Tibial artery (tissue), 4 donors: ENCODE measurements at regions not wholly inside any gene's neighbourhood (a gene's known extent, or its start where the extent isn't known, plus 50 kb on each side); places are given as distances from the start of the nearest gene placed in this dataset.
A peak's percentile ranks its signal among the peaks of the same experiment; 100 is the strongest.
"Not testable (repeated sequence)": the region's sequence is repeated elsewhere in the genome, so short reads cannot be mapped to it uniquely, and the experiment has no call there.

ENCODE experiments used
- DNase-seq, 2 donors: peaks; one replicate each; pipeline ENCODE4 v3.0.0-alpha.2; 2019
- H3K27ac ChIP-seq, 2 donors: fragments of 200-600 bp; sonication (generic) in 1 of 2; 1 replicate in 1 of 2; 2 replicates in 1 of 2; pipeline ENCODE4 v1.5.1; 2018 to 2019; ENCODE audit warnings: mild to moderate bottlenecking in 1 of 2
- H3K27me3 ChIP-seq, 2 donors: fragments of 200-600 bp; sonication (generic) in 1 of 2; one replicate each; pipeline versions ENCODE4 v1.5.1 to v1.6.0; 2016 to 2019
- H3K36me3 ChIP-seq, 3 donors: fragments of 200-600 bp; sonication (generic) in 2 of 3; one replicate each; pipeline ENCODE4 v1.5.1; 2016 to 2019; ENCODE audit warnings: mild to moderate bottlenecking in 2 of 3
- H3K4me1 ChIP-seq, 4 donors: fragments of 200-600 bp; sonication (generic) in 2 of 4; 1 replicate in 3 of 4; 2 replicates in 1 of 4; pipeline ENCODE4 v1.5.1; 2016 to 2019
- H3K4me3 ChIP-seq, 2 donors: fragments of 200-600 bp; sonication (generic) in 1 of 2; 1 replicate in 1 of 2; 2 replicates in 1 of 2; pipeline ENCODE4 v1.5.1; 2018 to 2019; ENCODE audit warnings: mild to moderate bottlenecking in 2 of 2
- H3K9me3 ChIP-seq, 3 donors: fragments of 200-600 bp; sonication (generic) in 1 of 3; one replicate each; pipeline ENCODE4 v1.5.1; 2016 to 2019
- intact Hi-C: fragments of 100-400 bp; cut with DNase I; formaldehyde crosslinking; loops from one replicate; pipeline ENCODE4 v1.15.0; 2023; ENCODE audit warnings: low total_unique reads
- TF ChIP-seq, protein P1 (sequence below), 2 experiments: fragments of 200-600 bp in 1 of 2; fragments of 450-650 bp in 1 of 2; IDR thresholded peaks; one replicate each; pipeline ENCODE4 v1.5.1; 2017 to 2019; ENCODE audit warnings: antibody characterized with exemption in 2 of 2, mild to moderate bottlenecking in 1 of 2, moderate library complexity in 1 of 2

DNA sequence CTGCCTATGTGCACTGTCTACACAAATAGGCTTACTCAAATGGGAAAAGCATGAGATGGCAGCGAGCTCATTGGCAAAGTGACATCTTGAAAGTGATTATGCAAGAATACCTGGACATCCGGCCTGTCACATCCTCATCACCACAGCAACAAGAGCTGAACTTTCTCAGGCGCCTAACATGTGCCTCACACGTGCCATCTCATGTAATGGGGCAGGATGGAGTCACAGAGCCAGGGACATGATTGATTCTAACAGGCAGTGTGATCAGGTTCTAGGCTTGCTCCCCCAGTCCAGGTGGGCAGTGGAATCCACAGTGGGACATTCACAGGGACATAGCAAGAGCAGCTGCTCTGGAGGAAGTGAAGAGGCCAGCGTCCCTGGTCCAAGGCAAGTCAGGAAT, 192.3 kb upstream of the SSTR4 start:
- Histone ChIP-seq H3K27ac (no peak overlapping the region), H3K4me3 (no peak overlapping the region), H3K9me3 (no peaks in the 10 kb centered on the region), H3K27me3 (no peaks in the 10 kb centered on the region), H3K36me3 (no peaks in the 10 kb centered on the region), H3K4me1 (no peaks in the 10 kb centered on the region)
- no peak for DNase-seq
- intact Hi-C loops: no loop called here
- TF ChIP-seq, protein P1, sequence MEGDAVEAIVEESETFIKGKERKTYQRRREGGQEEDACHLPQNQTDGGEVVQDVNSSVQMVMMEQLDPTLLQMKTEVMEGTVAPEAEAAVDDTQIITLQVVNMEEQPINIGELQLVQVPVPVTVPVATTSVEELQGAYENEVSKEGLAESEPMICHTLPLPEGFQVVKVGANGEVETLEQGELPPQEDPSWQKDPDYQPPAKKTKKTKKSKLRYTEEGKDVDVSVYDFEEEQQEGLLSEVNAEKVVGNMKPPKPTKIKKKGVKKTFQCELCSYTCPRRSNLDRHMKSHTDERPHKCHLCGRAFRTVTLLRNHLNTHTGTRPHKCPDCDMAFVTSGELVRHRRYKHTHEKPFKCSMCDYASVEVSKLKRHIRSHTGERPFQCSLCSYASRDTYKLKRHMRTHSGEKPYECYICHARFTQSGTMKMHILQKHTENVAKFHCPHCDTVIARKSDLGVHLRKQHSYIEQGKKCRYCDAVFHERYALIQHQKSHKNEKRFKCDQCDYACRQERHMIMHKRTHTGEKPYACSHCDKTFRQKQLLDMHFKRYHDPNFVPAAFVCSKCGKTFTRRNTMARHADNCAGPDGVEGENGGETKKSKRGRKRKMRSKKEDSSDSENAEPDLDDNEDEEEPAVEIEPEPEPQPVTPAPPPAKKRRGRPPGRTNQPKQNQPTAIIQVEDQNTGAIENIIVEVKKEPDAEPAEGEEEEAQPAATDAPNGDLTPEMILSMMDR (IDR thresholded peaks at IDR 0.05): no peak

DNA sequence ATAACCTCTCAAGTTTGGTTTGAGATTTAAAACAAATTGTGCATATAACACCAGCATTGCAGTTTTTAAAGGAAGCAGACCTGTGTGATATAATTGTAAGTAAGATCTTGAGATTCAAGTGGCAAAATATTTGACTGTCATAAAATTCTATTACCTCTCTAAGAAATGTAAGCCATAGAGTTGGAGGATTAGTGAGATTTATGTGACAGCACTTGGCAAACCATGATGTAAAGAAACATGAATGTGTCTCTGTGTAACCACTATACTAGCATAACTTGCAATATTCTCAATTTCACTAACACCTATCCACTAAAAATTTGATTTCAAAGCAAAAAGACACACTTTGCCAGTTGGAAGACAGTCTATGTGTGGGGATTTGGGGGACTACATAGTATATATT, 190.2 kb upstream of the SSTR4 start:
- H3K9me3 ChIP-seq: no peaks in the 10 kb centered on the region
- intact Hi-C loops: no loop called here
- H3K4me3 ChIP-seq: no peak overlapping the region
- TF ChIP-seq, protein P1 (IDR thresholded peaks at IDR 0.05): no peak
- H3K27ac ChIP-seq: no peak overlapping the region
- H3K27me3 ChIP-seq: no peaks in the 10 kb centered on the region
- DNase-seq: no peak
- no peaks in the 10 kb centered on the region for H3K36me3 ChIP-seq
- no peaks in the 10 kb centered on the region for H3K4me1 ChIP-seq

DNA sequence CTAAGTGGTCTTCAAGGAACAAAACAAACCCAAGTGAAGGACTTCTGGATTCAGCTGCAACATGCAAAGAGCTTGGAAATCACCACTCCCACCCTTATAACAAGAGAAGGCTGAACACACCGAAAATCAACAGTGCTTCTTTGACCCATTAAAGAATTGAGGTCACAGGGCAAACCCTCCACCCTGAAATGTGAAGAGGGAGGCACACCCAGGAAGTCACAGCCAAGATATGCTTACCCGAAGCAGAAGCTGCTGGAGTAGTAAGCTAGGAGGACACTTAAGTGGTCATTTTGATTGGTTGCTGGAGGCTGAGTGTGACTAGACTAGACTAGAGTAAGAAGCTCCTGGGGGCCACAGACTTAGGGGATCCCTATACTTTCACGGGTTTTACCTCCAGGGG, 188.2 kb upstream of the SSTR4 start:
- Histone ChIP-seq H3K27ac (no peak overlapping the region), H3K4me1 (no peaks in the 10 kb centered on the region), H3K36me3 (no peaks in the 10 kb centered on the region), H3K4me3 (no peak overlapping the region), H3K9me3 (no peaks in the 10 kb centered on the region), H3K27me3 (no peaks in the 10 kb centered on the region)
- no peak for DNase-seq
- intact Hi-C loops: no loop called here
- TF ChIP-seq, protein P1 (IDR thresholded peaks at IDR 0.05): no peak

DNA sequence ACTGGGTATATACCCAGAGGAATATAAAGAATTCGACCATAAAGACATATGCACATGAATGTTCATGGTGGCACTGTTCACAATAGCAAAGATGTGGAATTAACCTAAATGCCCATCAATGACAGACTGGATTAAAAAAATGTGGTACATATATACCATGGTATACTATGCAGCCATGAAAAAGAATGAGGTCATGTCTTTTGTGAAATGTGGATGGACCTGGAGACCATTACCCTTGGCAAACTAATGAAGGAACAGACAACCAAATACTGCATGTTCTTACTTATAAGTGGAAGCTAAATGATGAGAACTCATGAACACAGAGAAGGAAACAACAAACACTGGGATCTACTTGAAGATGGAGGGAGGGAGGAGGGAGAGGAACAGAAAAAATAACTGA, 186.7 kb upstream of the SSTR4 start:
- peaks cover 0 to 5% (median 0%) of the 10 kb centered on the region in 3 donors for H3K9me3 ChIP-seq
- no peak overlapping the region for H3K27ac ChIP-seq
- H3K4me1 ChIP-seq: no peaks in the 10 kb centered on the region
- H3K36me3 ChIP-seq: no peaks in the 10 kb centered on the region
- no peak overlapping the region for H3K4me3 ChIP-seq
- no peaks in the 10 kb centered on the region for H3K27me3 ChIP-seq
- intact Hi-C loops: no loop called here
- TF ChIP-seq, protein P1 (IDR thresholded peaks at IDR 0.05): no peak
- DNase-seq: no peak

DNA sequence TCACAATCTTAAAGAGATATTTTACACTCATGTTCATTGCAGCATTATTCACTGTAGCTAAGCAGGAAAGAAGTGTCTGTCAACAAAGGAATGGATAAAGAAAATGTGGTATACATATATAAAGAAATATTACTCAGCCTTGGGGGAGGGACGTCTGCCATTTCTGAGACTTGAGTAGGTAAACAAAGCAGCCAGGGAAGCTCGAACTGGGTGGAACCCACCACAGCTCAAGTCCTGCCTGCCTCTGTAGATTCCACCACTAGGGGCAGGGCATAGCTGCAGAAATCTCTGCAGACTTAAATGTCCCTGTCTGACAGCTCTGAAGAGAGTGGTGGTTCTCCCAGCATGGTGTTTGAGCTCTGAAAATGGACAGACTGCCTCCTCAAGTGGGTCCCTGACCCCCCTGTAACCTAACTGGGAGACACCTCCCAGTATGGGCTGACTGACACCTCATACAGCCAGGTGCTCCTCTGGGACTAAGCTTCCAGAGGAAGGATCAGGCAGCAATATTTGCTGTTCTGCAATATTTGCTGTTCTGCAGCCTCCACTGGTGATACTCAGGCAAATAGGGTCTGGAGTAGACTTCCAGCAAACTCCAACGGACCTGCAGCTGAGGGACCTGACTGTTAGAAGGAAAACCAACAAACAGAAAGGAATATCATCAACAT, 183.3 kb upstream of the SSTR4 start:
- H3K4me1 ChIP-seq, intact Hi-C loops, H3K27me3 ChIP-seq, DNase-seq, H3K27ac ChIP-seq, H3K4me3 ChIP-seq, H3K36me3 ChIP-seq: not testable (repeated sequence)
- H3K9me3 ChIP-seq: peaks cover 0 to 13% (median 0%) of the 10 kb centered on the region in 3 donors
- TF ChIP-seq, protein P1 (IDR thresholded peaks at IDR 0.05): peak; percentile 41 to 46
